ENCODE measurements at regions not wholly inside any gene's neighbourhood (a gene's known extent, or its start where the extent isn't known, plus 50 kb on each side); places are given as distances from the start of the nearest gene placed in this dataset.

- H3F3A ChIP-seq (ENCODE audit: insufficient read depth, low read length), result no peaks in the 10 kb centered on the region
- DNase-seq, result peak; percentile 54
- H4K20me1 ChIP-seq (ENCODE audit: insufficient read depth, low read length), result no peaks in the 10 kb centered on the region
- H3K4me1 ChIP-seq (ENCODE audit: low read length), result 0 out of 2 replicates have a peak, but pooled peaks cover 5% of the 10 kb centered on the region
- no peaks in the 10 kb centered on the region for H3K36me3 ChIP-seq (replicated peaks; ENCODE audit: insufficient read depth, low read length)
- H3K27me3 ChIP-seq (replicated peaks; ENCODE audit: insufficient read depth, low read length), result no peaks in the 10 kb centered on the region
- peak overlapping the region; percentile 47 for H3K4me3 ChIP-seq (ENCODE audit: low read length)
- H3K9me2 ChIP-seq (replicated peaks; ENCODE audit: insufficient read depth, low read length), result no peaks in the 10 kb centered on the region
- H3K4me2 ChIP-seq (ENCODE audit: low read depth, low read length), result peak overlapping the region; percentile 73
- H2AFZ ChIP-seq (ENCODE audit: low read length), result peak overlapping the region; percentile 81
- H3K79me2 ChIP-seq (ENCODE audit: low read length), result no peaks in the 10 kb centered on the region
- peak overlapping the region; percentile 19; the same call in 1 of the 2 replicates for H3K27ac ChIP-seq (ENCODE audit: low read length)
- no peak for TF ChIP-seq EZH2 (optimal IDR thresholded peaks at IDR 0.05; ENCODE audit: low read depth, low read length)
- peak overlapping the region; percentile 25; the same call in 1 of the 2 replicates for H3K9ac ChIP-seq (ENCODE audit: low read length)
- H3K9me3 ChIP-seq (replicated peaks; ENCODE audit: insufficient read depth, low read length), result no peaks in the 10 kb centered on the region
These were observed 509.4 kb upstream of the API5 start for GRCh38 chr11:42802201-42802899.

GRCh38 chr11:42806191-42806590 is 505.6 kb upstream of the API5 start:
- Histone ChIP-seq H3K27ac (ENCODE audit: low read length) (no peak overlapping the region), H3K9ac (ENCODE audit: low read length) (no peak overlapping the region), H3K36me3 (replicated peaks; ENCODE audit: insufficient read depth, low read length) (no peaks in the 10 kb centered on the region), H3F3A (ENCODE audit: insufficient read depth, low read length) (no peaks in the 10 kb centered on the region), H3K27me3 (replicated peaks; ENCODE audit: insufficient read depth, low read length) (no peaks in the 10 kb centered on the region), H3K4me3 (ENCODE audit: low read length) (no peak overlapping the region), H4K20me1 (ENCODE audit: insufficient read depth, low read length) (no peaks in the 10 kb centered on the region), H3K9me2 (replicated peaks; ENCODE audit: insufficient read depth, low read length) (no peaks in the 10 kb centered on the region), H3K9me3 (replicated peaks; ENCODE audit: insufficient read depth, low read length) (no peaks in the 10 kb centered on the region), H3K79me2 (ENCODE audit: low read length) (no peaks in the 10 kb centered on the region), H2AFZ (ENCODE audit: low read length) (no peak overlapping the region), H3K4me2 (ENCODE audit: low read depth, low read length) (no peak overlapping the region), H3K4me1 (ENCODE audit: low read length) (0 out of 2 replicates have a peak, but pooled peaks cover 5% of the 10 kb centered on the region)
- TF ChIP-seq EZH2phosphoT487 (IDR thresholded peaks at IDR 0.05; ENCODE audit: low read length) (no peak), EZH2 (optimal IDR thresholded peaks at IDR 0.05; ENCODE audit: low read depth, low read length) (no peak), CTCF (IDR thresholded peaks at IDR 0.05; ENCODE audit: low read length) (no peak)
- no peak for DNase-seq

- H3K36me3 ChIP-seq (replicated peaks; ENCODE audit: insufficient read depth, low read length), result no peaks in the 10 kb centered on the region
- TF ChIP-seq CTCF (IDR thresholded peaks at IDR 0.05; ENCODE audit: low read length) (no peak), EZH2phosphoT487 (IDR thresholded peaks at IDR 0.05; ENCODE audit: low read length) (no peak), EZH2 (optimal IDR thresholded peaks at IDR 0.05; ENCODE audit: low read depth, low read length) (no peak)
- H3F3A ChIP-seq (ENCODE audit: insufficient read depth, low read length), result no peaks in the 10 kb centered on the region
- H3K9ac ChIP-seq (ENCODE audit: low read length), result no peak overlapping the region
- DNase-seq, result no peak
- no peaks in the 10 kb centered on the region for H3K4me1 ChIP-seq (ENCODE audit: low read length)
- H3K4me2 ChIP-seq (ENCODE audit: low read depth, low read length), result no peak overlapping the region
- no peaks in the 10 kb centered on the region for H3K79me2 ChIP-seq (ENCODE audit: low read length)
- H3K9me2 ChIP-seq (replicated peaks; ENCODE audit: insufficient read depth, low read length), result no peaks in the 10 kb centered on the region
- H4K20me1 ChIP-seq (ENCODE audit: insufficient read depth, low read length), result no peaks in the 10 kb centered on the region
- no peak overlapping the region for H2AFZ ChIP-seq (ENCODE audit: low read length)
- H3K4me3 ChIP-seq (ENCODE audit: low read length), result no peak overlapping the region
- H3K9me3 ChIP-seq (replicated peaks; ENCODE audit: insufficient read depth, low read length), result no peaks in the 10 kb centered on the region
- H3K27ac ChIP-seq (ENCODE audit: low read length), result no peak overlapping the region
- no peaks in the 10 kb centered on the region for H3K27me3 ChIP-seq (replicated peaks; ENCODE audit: insufficient read depth, low read length)
These were observed 499.4 kb upstream of the API5 start for GRCh38 chr11:42812361-42812760.

- no peak for DNase-seq
- no peaks in the 10 kb centered on the region for H3K36me3 ChIP-seq (replicated peaks; ENCODE audit: insufficient read depth, low read length)
- H3K4me2 ChIP-seq (ENCODE audit: low read depth, low read length), result no peak overlapping the region
- H3K9ac ChIP-seq (ENCODE audit: low read length), result no peak overlapping the region
- H3K4me1 ChIP-seq (ENCODE audit: low read length), result no peaks in the 10 kb centered on the region
- no peaks in the 10 kb centered on the region for H3K9me2 ChIP-seq (replicated peaks; ENCODE audit: insufficient read depth, low read length)
- H4K20me1 ChIP-seq (ENCODE audit: insufficient read depth, low read length), result no peaks in the 10 kb centered on the region
- no peak overlapping the region for H3K4me3 ChIP-seq (ENCODE audit: low read length)
- no peaks in the 10 kb centered on the region for H3F3A ChIP-seq (ENCODE audit: insufficient read depth, low read length)
- H2AFZ ChIP-seq (ENCODE audit: low read length), result no peak overlapping the region
- no peak overlapping the region for H3K27ac ChIP-seq (ENCODE audit: low read length)
- no peak for TF ChIP-seq CTCF (IDR thresholded peaks at IDR 0.05; ENCODE audit: low read length)
- no peak for TF ChIP-seq EZH2phosphoT487 (IDR thresholded peaks at IDR 0.05; ENCODE audit: low read length)
- TF ChIP-seq EZH2 (optimal IDR thresholded peaks at IDR 0.05; ENCODE audit: low read depth, low read length), result no peak
- no peaks in the 10 kb centered on the region for H3K79me2 ChIP-seq (ENCODE audit: low read length)
- H3K27me3 ChIP-seq (replicated peaks; ENCODE audit: insufficient read depth, low read length), result no peaks in the 10 kb centered on the region
- H3K9me3 ChIP-seq (replicated peaks; ENCODE audit: insufficient read depth, low read length), result no peaks in the 10 kb centered on the region
These were observed 498.8 kb upstream of the API5 start for GRCh38 chr11:42812960-42813359.

All from MM.1S (cell line).